ENCODE measurements at regions not wholly inside any gene's neighbourhood (a gene's known extent, or its start where the extent isn't known, plus 50 kb on each side); places are given as distances from the start of the nearest gene placed in this dataset.
"Not testable (repeated sequence)": the region's sequence is repeated elsewhere in the genome, so short reads cannot be mapped to it uniquely, and the experiment has no call there.

- DNase-seq (ENCODE audit: low read depth), result not testable (repeated sequence)
Observed at GRCh38 chr2:89537862-89538261, 846.4 kb downstream of the RPIA start.

GRCh38 chr2:89544110-89544509, 852.6 kb downstream of the RPIA start:
- DNase-seq (ENCODE audit: low read depth), result not testable (repeated sequence)

- not testable (repeated sequence) for DNase-seq (ENCODE audit: low read depth)
Observed at GRCh38 chr2:89579154-89579553, 887.7 kb downstream of the RPIA start.

GRCh38 chr2:89582816-89583215, 891.3 kb downstream of the RPIA start:
- DNase-seq (ENCODE audit: low read depth), result not testable (repeated sequence)

GRCh38 chr2:89584046-89584445, 892.6 kb downstream of the RPIA start:
- not testable (repeated sequence) for DNase-seq (ENCODE audit: low read depth)

GRCh38 chr2:89584868-89585557, 893.5 kb downstream of the RPIA start:
- not testable (repeated sequence) for DNase-seq (ENCODE audit: low read depth)

GRCh38 chr2:89585558-89585920, 894.1 kb downstream of the RPIA start:
- DNase-seq (ENCODE audit: low read depth), result peak; percentile 11

GRCh38 chr2:89599843-89600242, 908.4 kb downstream of the RPIA start:
- DNase-seq (ENCODE audit: low read depth), result not testable (repeated sequence)

- DNase-seq (ENCODE audit: low read depth), result not testable (repeated sequence)
Observed at GRCh38 chr2:89606514-89606913, 915.0 kb downstream of the RPIA start.

GRCh38 chr2:89610207-89610926, 918.9 kb downstream of the RPIA start:
- not testable (repeated sequence) for DNase-seq (ENCODE audit: low read depth)

- not testable (repeated sequence) for DNase-seq (ENCODE audit: low read depth)
Observed at GRCh38 chr2:89610927-89611515, 919.5 kb downstream of the RPIA start.

- not testable (repeated sequence) for DNase-seq (ENCODE audit: low read depth)
Observed at GRCh38 chr2:89611710-89612109, 920.2 kb downstream of the RPIA start.

- not testable (repeated sequence) for DNase-seq (ENCODE audit: low read depth)
Observed at GRCh38 chr2:89649268-89649667, 957.8 kb downstream of the RPIA start.

GRCh38 chr2:89679254-89679653, 987.8 kb downstream of the RPIA start:
- not testable (repeated sequence) for DNase-seq (ENCODE audit: low read depth)

Measured in stromal cell of bone marrow (primary cell).